ENCODE measurements at regions not wholly inside any gene's neighbourhood (a gene's known extent, or its start where the extent isn't known, plus 50 kb on each side); places are given as distances from the start of the nearest gene placed in this dataset.

DNA sequence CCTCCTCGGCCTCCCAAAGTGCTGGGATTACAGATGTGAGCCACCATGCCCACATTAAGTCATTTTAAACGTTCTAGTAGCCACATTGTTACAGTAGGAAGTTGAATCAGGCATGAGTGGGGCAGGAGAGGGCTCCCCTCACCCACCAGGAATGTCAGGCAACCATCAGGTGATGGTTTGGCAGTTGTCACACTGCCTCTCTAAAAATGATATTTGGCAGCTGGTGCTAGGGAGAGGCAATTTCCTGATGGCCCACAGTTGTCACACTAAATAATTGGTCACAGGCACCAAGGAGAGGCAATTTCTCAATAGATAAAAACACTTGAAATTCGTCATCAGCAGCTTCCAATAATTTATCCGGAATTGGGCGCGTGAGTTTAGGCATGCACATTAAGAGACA, 79.2 kb upstream of the ABHD2 start:
- Histone ChIP-seq H2BK5ac (ENCODE audit: low read depth, low read length) (no peak overlapping the region), H3K4me1 (replicated peaks in 1 of 4; ENCODE audit: control insufficient read depth in 3 of 4, insufficient read depth in 4 of 4, low read length in 3 of 4) (peaks cover 0 to 7% (median 2%) of the 10 kb centered on the region in 4 experiments; a peak in 4 of 7 replicates), H3K23ac (ENCODE audit: insufficient read length) (no peak overlapping the region), H3K27me3 (replicated peaks in 1 of 4; ENCODE audit: control insufficient read depth in 3 of 4, extremely low read depth in 1 of 4, insufficient read depth in 3 of 4, low read length in 3 of 4) (no peaks in the 10 kb centered on the region; a peak in 1 of 7 replicates), H2AFZ (ENCODE audit: low read length) (no peak overlapping the region), H3K4me3 (ENCODE audit: extremely low read depth in 1 of 4, insufficient read depth in 2 of 4, low read depth in 3 of 4, low read length in 4 of 4) (no peak overlapping the region), H3K36me3 (ENCODE audit: control insufficient read depth in 2 of 4, insufficient read depth in 4 of 4, low read length in 3 of 4) (no peaks in the 10 kb centered on the region), H4K5ac (ENCODE audit: insufficient read length, low read depth, low read length) (no peak overlapping the region), H2AK5ac (ENCODE audit: low read depth, low read length) (no peak overlapping the region), H3K18ac (ENCODE audit: extremely low read depth, low read length) (no peak overlapping the region), H3K9ac (replicated peaks in 1 of 4; ENCODE audit: extremely low read depth in 1 of 4, low read depth in 3 of 4, low read length in 3 of 4) (no peak overlapping the region), H2BK120ac (replicated peaks; ENCODE audit: low read depth, low read length) (no peak overlapping the region), H3K4me2 (ENCODE audit: insufficient read depth in 1 of 2, low read depth in 2 of 2, low read length in 2 of 2) (no peak overlapping the region), H4K91ac (replicated peaks; ENCODE audit: insufficient read length, low read length) (no peak overlapping the region), H3K79me2 (ENCODE audit: control insufficient read depth in 1 of 2, insufficient read depth in 2 of 2, low read length in 2 of 2) (no peaks in the 10 kb centered on the region), H2BK20ac (ENCODE audit: low read length) (no peak overlapping the region), H3K4ac (replicated peaks; ENCODE audit: insufficient read length, low read depth, low read length) (no peak overlapping the region), H4K20me1 (replicated peaks in 1 of 2; ENCODE audit: control insufficient read depth in 1 of 2, insufficient read depth in 2 of 2, low read length in 2 of 2) (no peaks in the 10 kb centered on the region), H3K23me2 (ENCODE audit: low read depth, low read length) (no peaks in the 10 kb centered on the region), H4K8ac (ENCODE audit: extremely low read depth, insufficient read depth, low read length) (no peak overlapping the region), H3K9me3 (ENCODE audit: insufficient read depth in 2 of 2, low read depth in 1 of 2, low read length in 1 of 2) (peaks cover 0 to 5% of the 10 kb centered on the region in 2 experiments; a peak in 1 of 4 replicates), H3K79me1 (ENCODE audit: low read depth, low read length) (no peaks in the 10 kb centered on the region), H3K27ac (ENCODE audit: low read depth, low read length) (no peak overlapping the region), H2BK15ac (ENCODE audit: low read length) (no peak overlapping the region), H2BK12ac (ENCODE audit: low read depth, low read length) (no peak overlapping the region), H3K56ac (replicated peaks; ENCODE audit: insufficient read length, low read depth, low read length) (no peak overlapping the region), H3K14ac (ENCODE audit: insufficient read length) (no peak overlapping the region)
- WGBS, 2 experiments (ENCODE audit: extremely low coverage in 1 of 2, insufficient coverage in 1 of 2, insufficient read length in 1 of 2, insufficient replicate concordance in 2 of 2, low coverage in 1 of 2, low lambda C conversion rate in 2 of 2, missing lambda C conversion rate in 1 of 2) = 84% methylated on average over 6 of the region's 6 CpGs; no CpG with 5 or more reads in 1 of the 2 experiments
- TF ChIP-seq TCF12 (IDR thresholded peaks at IDR 0.05; ENCODE audit: low read depth, low read length) = no peak
- TF ChIP-seq, protein P1, sequence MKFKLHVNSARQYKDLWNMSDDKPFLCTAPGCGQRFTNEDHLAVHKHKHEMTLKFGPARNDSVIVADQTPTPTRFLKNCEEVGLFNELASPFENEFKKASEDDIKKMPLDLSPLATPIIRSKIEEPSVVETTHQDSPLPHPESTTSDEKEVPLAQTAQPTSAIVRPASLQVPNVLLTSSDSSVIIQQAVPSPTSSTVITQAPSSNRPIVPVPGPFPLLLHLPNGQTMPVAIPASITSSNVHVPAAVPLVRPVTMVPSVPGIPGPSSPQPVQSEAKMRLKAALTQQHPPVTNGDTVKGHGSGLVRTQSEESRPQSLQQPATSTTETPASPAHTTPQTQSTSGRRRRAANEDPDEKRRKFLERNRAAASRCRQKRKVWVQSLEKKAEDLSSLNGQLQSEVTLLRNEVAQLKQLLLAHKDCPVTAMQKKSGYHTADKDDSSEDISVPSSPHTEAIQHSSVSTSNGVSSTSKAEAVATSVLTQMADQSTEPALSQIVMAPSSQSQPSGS (IDR thresholded peaks at IDR 0.05; ENCODE audit: low read length) = no peak
- DNase-seq (ENCODE audit: low read depth in 1 of 2, low spot score in 2 of 2) (no peak), FAIRE-seq (no peak)
- ChIA-PET POLR2A (ENCODE audit: partially characterized antibody) (interaction anchor here (1.0 to 4.1 kb wide), 9 partner anchors 10 to 111 kb away, joined by 3 to 14 read pairs (median 3); no protein-coding TSS in a partner anchor), CTCF (ENCODE audit: partially characterized antibody) (interaction anchor here (0.6 to 1.8 kb wide), 6 partner anchors 80 to 137 kb away, joined by 3 to 5 read pairs (median 4); no protein-coding TSS in a partner anchor)

Data from H1 (cell line).